ENCODE measurements at regions not wholly inside any gene's neighbourhood (a gene's known extent, or its start where the extent isn't known, plus 50 kb on each side); places are given as distances from the start of the nearest gene placed in this dataset.
"Not testable (repeated sequence)": the region's sequence is repeated elsewhere in the genome, so short reads cannot be mapped to it uniquely, and the experiment has no call there.

DNA sequence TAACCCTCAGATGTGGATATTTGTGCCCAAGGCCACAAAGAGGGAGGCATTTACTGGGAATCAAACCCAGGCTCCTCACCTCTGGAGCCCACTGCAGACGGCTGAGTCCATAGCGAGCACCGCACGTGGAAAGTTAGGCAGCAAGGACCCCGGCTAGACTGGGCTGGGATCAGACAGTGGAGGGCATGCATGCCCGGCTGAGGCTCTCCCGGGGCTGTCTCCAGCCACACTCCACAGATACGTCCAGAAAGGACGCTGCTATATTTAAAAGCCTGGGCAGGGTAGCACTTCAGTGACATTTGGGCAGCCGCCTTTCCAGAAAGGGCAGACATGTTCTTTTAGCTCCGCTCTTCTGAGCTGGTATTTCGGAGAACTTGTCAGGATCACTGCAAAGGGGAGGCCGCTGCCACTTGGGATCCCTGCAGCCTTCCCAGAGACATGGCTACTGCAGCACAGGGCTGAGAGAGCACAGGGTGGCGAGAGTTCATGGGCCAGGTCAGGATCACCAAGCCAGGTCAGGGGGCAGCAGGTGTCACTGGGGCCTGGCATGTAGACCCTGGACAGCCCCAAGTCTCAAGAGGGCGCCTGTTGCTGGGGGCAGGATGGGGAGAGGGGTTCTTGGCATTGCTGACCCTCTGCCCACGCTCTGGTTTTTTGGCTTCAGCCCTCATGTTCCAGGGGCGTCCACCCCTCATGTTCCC, 121.7 kb downstream of the PHETA1 start:
- H3K27me3 Mint-ChIP-seq: no peaks in the 10 kb centered on the region

GRCh38 chr12:111246477-111247011, 122.4 kb downstream of the PHETA1 start:
- Mint-ChIP-seq H3K27ac (no peak overlapping the region), H3K9me3 (no peaks in the 10 kb centered on the region), H3K36me3 (peaks cover 7% of the 10 kb centered on the region), H3K27me3 (no peaks in the 10 kb centered on the region), H3K4me3 (no peak overlapping the region), H3K4me1 (ENCODE audit: unreplicated experiment) (no peaks in the 10 kb centered on the region)
- no peak for DNase-seq (ENCODE audit: extremely low spot score, unreplicated experiment)
- TF ChIP-seq CTCF (conservative IDR thresholded peaks at IDR 0.05): no peak

More for the DNA sequence above, 121.7 kb downstream of the PHETA1 start:
- no peaks in the 10 kb centered on the region for H3K4me1 Mint-ChIP-seq (ENCODE audit: unreplicated experiment)
- no peak for DNase-seq (ENCODE audit: extremely low spot score, unreplicated experiment)
- H3K27ac Mint-ChIP-seq: no peak overlapping the region
- H3K36me3 Mint-ChIP-seq: peaks cover 7% of the 10 kb centered on the region
- no peak overlapping the region for H3K4me3 Mint-ChIP-seq
- no peaks in the 10 kb centered on the region for H3K9me3 Mint-ChIP-seq
- TF ChIP-seq CTCF (conservative IDR thresholded peaks at IDR 0.05): no peak

GRCh38 chr12:111245701-111246476, 123.0 kb downstream of the PHETA1 start:
- Mint-ChIP-seq H3K27me3 (peaks cover 2% of the 10 kb centered on the region), H3K36me3 (peaks cover 7% of the 10 kb centered on the region), H3K27ac (no peak overlapping the region), H3K4me1 (ENCODE audit: unreplicated experiment) (no peaks in the 10 kb centered on the region), H3K4me3 (no peak overlapping the region), H3K9me3 (no peaks in the 10 kb centered on the region)
- DNase-seq (ENCODE audit: extremely low spot score, unreplicated experiment): no peak
- no peak for TF ChIP-seq CTCF (conservative IDR thresholded peaks at IDR 0.05)

- Mint-ChIP-seq H3K27me3 (peaks cover 15% of the 10 kb centered on the region), H3K9me3 (no peaks in the 10 kb centered on the region), H3K4me1 (ENCODE audit: unreplicated experiment) (no peaks in the 10 kb centered on the region), H3K36me3 (peaks cover 7% of the 10 kb centered on the region), H3K27ac (no peak overlapping the region), H3K4me3 (no peak overlapping the region)
- no peak for DNase-seq (ENCODE audit: extremely low spot score, unreplicated experiment)
- no peak for TF ChIP-seq CTCF (conservative IDR thresholded peaks at IDR 0.05)
These were observed 124.2 kb downstream of the PHETA1 start for GRCh38 chr12:111244673-111245072.

GRCh38 chr12:111242817-111243216, 126.1 kb downstream of the PHETA1 start:
- H3K36me3 Mint-ChIP-seq; H3K4me1 Mint-ChIP-seq (ENCODE audit: unreplicated experiment); H3K27ac Mint-ChIP-seq; H3K9me3 Mint-ChIP-seq; DNase-seq (ENCODE audit: extremely low spot score, unreplicated experiment); H3K4me3 Mint-ChIP-seq: not testable (repeated sequence)
- H3K27me3 Mint-ChIP-seq: peaks cover 31% of the 10 kb centered on the region

GRCh38 chr12:111242184-111242583, 126.7 kb downstream of the PHETA1 start:
- H3K4me1 Mint-ChIP-seq (ENCODE audit: unreplicated experiment): no peaks in the 10 kb centered on the region
- H3K36me3 Mint-ChIP-seq: peaks cover 7% of the 10 kb centered on the region
- no peak overlapping the region for H3K27ac Mint-ChIP-seq
- peaks cover 32% of the 10 kb centered on the region for H3K27me3 Mint-ChIP-seq
- H3K4me3 Mint-ChIP-seq: no peak overlapping the region
- H3K9me3 Mint-ChIP-seq: no peaks in the 10 kb centered on the region
- DNase-seq (ENCODE audit: extremely low spot score, unreplicated experiment): no peak
- no peak for TF ChIP-seq CTCF (conservative IDR thresholded peaks at IDR 0.05)

Measured in type B pancreatic cell (in vitro differentiated cells).